ENCODE measurements at regions not wholly inside any gene's neighbourhood (a gene's known extent, or its start where the extent isn't known, plus 50 kb on each side); places are given as distances from the start of the nearest gene placed in this dataset.

DNA sequence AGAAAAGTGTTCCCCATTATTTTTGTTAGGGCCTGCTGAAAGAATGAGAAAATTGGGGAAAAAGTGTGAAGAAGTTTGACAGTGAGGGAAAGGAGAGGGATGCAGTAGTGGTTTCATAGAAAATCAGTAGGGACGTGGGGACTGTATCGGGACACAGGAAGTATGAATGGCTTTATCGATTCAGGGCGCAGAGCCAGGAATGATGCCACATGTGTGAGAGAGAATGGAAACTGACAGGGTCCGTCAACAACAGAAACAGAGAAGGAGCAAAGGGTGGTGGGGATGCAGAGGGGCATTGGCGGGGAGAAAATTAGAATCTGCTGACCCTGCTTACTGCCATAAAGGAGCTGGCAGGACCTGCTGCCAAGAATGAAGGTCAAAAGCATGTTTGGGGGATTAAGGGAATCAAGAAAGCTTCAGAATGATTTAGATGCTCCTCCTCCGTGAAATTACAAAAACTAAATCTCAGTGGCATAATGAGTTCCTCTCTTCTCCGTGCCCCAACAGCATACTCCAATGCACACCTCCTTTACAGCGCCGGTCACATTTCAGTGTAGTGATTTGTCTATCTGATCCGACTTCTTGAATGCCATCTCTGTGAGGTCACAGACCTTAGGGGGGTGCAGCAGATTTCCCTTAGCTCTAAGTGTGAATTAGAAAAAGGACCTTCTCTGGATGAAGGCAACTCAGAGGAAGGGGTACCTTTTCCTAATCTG, 92.6 kb downstream of the EMP1 start:
- no peak for DNase-seq (ENCODE audit: low read depth)

DNA sequence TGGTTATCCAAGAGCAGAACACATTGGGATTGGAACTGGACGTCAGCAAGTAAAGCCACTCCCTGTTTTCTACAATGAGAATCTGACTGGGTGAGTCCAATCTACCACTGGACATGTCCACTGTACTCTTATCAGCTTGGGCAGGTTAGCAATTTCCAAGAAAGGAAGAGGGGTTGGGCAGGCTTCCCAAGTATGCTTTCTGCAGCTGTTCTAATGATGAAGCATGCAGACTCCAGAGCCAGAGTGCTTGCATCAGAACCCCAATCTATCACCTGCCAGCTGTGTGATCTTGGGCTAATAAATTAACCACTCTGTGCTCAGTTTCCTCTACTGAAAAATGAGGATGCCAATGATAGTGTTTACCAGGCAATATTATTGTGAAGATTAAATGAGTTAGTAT, 92.0 kb downstream of the EMP1 start:
- DNase-seq (ENCODE audit: low read depth): no peak

DNA sequence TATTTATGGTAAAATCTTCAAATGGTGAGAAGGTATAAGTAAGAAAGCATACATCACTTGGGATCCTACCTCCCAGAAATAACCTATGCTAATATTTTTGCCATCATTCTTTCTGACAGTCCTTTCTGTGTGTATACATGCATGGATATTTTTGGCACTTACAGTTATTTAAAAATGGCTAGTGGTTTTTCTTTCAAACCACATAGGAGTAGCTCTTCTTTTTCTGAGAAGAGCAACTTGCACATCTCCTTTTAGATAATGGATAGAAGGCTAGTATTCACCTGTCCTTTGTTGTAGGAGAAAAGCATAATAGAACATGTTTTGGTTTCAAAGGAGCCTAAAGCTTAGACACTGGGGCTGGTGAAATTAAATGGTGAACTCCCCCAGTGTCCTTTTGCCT, 87.3 kb downstream of the EMP1 start:
- DNase-seq (ENCODE audit: low read depth): no peak

DNA sequence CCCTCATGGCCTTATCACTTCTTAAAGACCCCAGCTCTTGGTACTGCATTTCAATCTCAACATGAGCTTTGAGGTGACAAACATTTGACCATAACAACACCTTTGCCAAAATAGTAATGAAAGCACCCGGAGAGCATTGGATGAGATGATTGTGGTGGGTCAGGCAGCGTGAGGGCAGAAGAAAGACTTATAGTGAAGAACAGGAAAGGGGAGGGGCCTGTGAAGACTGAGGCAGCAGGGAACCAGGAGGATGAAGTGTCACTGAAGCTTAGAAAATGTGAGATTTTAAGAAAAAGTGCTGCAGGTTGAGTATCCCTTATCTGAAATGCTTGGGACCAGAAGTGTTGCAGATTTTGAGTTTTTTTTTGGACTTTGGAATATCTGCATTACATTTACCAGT, 86.3 kb downstream of the EMP1 start:
- no peak for DNase-seq (ENCODE audit: low read depth)

DNA sequence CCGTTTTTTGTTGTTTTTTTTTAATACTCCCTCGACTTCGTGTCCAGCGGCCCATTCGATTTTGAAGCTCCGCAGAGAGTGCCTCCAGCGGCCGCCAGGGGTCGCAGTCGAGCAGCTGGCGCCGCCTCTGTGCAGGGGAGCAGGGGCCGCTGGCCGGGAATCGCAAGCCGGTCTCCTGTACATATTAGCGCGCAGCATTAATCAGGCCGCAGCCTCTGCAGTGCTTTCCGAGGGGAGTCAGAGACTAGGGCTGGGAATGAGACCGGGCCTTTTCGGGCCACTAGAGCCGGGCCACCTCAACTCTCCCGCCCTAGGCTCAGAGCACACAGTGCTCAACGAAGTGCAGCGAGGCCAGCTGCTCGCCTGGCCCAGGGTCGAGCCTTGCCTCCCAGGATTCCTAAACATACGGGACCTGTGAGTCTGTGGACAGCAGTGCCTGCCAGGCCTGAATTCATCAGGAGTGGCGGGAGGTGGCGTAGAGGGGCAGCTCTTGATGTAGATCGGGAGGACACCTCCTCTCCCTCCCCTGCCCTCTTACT, 81.8 kb downstream of the EMP1 start:
- DNase-seq (ENCODE audit: low read depth): peak; percentile 63

DNA sequence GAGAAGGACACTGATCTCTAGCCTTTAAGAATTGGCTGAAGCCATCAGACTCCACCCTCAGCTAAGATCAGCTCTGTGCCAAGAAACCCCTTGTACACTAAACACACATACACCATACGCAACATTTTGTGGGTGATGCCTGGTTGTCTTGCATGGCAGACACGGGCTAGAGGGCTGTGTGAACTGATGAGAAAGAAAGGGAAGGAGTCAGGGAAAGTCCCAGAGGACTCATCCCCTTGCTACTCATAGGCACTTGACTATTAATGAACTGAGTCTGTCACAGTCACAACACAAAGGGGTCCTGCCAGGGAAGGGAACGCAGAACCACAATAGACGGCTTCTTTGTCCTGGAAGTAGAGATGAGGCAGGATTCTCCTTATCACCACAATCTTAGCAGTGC, 80.8 kb downstream of the EMP1 start:
- no peak for DNase-seq (ENCODE audit: low read depth)

DNA sequence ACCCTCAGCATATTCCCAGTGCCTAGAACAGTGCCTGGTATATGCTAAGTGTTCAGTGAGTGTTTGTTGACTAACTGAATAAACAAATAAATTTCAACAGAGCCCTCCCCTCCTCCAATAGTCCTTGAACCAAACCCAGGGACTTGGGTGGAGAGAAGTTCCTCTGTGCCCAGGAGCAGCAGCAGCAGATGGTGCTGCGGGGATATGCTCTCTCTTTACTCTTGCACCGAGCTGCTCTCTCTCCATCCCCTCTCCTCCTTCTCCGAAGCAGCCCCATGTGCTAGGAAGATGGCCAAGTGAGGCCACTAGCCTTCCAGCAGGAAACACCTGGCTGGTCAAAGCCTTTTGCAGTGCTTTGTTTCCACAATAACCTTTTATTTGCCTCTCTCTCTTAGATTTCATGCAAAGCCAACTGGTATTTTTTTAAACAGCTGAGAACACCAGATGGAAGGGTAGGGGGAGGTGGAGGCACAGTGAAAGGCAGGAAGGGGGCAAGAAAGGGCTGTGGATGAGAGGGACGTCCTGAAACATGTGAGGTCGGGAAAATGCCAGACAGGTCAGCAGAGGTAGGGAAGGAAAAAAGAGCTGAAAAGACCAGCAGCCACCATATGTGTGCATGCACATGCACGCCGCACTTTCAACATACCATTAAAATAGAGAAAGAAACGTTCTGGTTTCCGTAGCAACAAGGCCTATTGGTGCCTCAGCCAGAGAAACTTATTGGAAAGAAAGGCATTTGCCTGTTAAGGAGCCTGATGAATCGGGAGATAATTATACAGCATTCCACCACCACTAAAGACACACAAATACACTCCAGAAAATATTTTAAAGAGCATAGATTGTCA, 78.9 kb downstream of the EMP1 start:
- no peak for DNase-seq (ENCODE audit: low read depth)

DNA sequence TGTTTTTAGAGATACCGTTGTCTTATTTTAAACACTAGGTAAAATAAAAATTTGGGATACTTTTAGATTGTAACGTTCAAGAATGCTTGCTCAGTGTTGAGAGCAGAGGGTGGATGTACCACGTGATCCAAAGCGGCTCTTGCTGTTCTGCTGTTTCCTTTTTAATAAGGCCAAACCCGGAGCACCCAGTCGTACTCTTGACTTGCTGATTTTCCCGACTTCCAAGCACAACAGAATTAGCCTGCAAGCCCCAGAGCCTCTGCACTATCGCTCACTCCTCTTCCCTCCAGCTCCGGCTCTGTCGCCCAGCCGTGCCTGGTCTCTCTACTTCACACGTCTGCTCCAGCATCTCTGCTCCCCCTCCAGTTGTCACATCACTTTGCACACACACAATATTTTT, 77.3 kb downstream of the EMP1 start:
- DNase-seq (ENCODE audit: low read depth): peak; percentile 22

DNA sequence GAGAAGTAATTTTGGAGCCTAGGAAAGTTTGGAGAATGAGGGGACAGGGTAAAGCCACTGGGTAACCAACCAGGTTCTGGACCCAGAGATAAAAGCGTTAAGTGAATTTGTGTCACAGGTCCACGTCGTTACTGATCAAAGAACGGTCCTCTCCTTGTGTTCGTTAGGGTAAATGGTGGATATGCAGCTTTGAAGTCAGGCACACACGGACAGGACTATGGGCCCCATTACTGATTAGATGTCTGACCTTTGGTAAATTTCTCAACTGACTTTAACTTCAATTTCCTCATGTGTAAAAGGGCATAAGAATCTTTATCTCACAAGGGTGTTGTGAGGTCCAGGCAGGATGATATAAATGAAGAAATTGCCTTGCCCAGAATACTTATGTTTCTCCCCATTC, 76.6 kb downstream of the EMP1 start:
- no peak for DNase-seq (ENCODE audit: low read depth)

DNA sequence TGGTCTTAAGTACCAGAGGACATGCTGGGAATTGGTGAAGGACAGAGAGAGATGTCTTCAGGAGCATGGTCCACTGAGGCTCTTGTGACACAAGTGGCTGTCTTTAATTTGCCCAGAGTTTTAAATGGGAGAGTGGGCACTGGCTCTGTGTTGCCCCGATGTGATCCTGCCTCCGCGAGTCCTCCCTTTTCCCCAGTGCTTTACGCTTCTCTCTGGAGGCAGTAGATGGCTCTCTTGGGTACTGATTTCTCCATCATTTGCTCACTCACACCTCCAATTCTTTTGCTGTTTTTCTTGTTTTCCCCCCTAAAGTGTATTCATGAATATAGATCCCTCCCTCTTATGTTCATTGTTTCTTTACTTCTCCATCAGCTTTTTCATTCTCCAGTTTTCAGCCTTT, 74.3 kb downstream of the EMP1 start:
- DNase-seq (ENCODE audit: low read depth): no peak

Data from EH (cell line).